WTC11 (cell line): ENCODE measurements at regions not wholly inside any gene's neighbourhood (a gene's known extent, or its start where the extent isn't known, plus 50 kb on each side); places are given as distances from the start of the nearest gene placed in this dataset.

Source experiments
- ELF4 ChIP-seq: sonication (generic); formaldehyde crosslinking; IDR thresholded peaks from 2 replicates; pipeline ENCODE4 v1.8.1; 2022; ENCODE audit warnings: low read depth, mild to moderate bottlenecking, moderate library complexity, missing genetic modification reagents
- NFYB ChIP-seq: sonication (generic); formaldehyde crosslinking; conservative IDR thresholded peaks from 2 replicates; pipeline ENCODE4 v1.8.0; 2022; ENCODE audit warnings: low read depth, missing genetic modification reagents
- NR2C2 ChIP-seq: sonication (generic); formaldehyde crosslinking; IDR thresholded peaks from 2 replicates; pipeline ENCODE4 v1.8.0; 2022; ENCODE audit warnings: mild to moderate bottlenecking, missing genetic modification reagents
- NR3C1 ChIP-seq: sonication (generic); formaldehyde crosslinking; conservative IDR thresholded peaks from 2 replicates; pipeline ENCODE4 v1.8.1; 2023; ENCODE audit warnings: low read depth, mild to moderate bottlenecking, missing genetic modification reagents
- TEAD4 ChIP-seq: sonication (generic); formaldehyde crosslinking; IDR thresholded peaks from 2 replicates; pipeline ENCODE4 v1.8.0; 2022; ENCODE audit warnings: mild to moderate bottlenecking, missing genetic modification reagents
- USF1 ChIP-seq: sonication (generic); formaldehyde crosslinking; IDR thresholded peaks from 2 replicates; pipeline ENCODE4 v1.8.0; 2022; ENCODE audit warnings: mild to moderate bottlenecking, missing genetic modification reagents
- ZNF219 ChIP-seq: sonication (generic); formaldehyde crosslinking; IDR thresholded peaks from 2 replicates; pipeline ENCODE4 v1.8.0; 2023; ENCODE audit warnings: missing genetic modification reagents, mild to moderate bottlenecking, borderline replicate concordance
- TF ChIP-seq, protein P1 (sequence below): fragments of 200-600 bp; IDR thresholded peaks from 2 replicates; pipeline ENCODE4 v1.8.0; 2022; ENCODE audit warnings: antibody characterized with exemption
- TF ChIP-seq, protein P2 (sequence below): sonication (generic); formaldehyde crosslinking; IDR thresholded peaks from 2 replicates; pipeline ENCODE4 v1.8.0; 2022; ENCODE audit warnings: mild to moderate bottlenecking, missing genetic modification reagents
- TF ChIP-seq, protein P3 (sequence below): sonication (generic); formaldehyde crosslinking; IDR thresholded peaks from 2 replicates; pipeline ENCODE4 v1.8.0; 2023; ENCODE audit warnings: missing genetic modification reagents

DNA sequence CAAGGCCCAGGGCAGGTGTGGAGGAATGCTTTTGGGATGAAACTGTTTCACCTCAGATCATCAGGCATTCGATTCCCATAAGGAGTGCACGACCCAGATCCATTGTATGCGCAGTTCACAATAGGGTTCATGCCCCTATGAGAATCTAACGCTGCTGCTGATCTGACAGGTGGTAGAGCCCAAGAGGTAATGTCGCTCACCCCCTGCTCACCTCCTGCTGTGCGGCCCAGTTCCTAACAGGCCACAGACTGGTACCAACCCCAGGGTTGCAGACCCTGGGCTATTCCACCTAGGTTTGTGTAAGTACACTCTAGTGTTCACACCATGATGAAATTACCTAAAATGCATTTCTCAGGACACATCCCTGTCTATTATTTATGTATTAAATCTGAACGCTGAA is 72.5 kb downstream of the COPS8 start:
- no peak for TF ChIP-seq TEAD4 (CRISPR knock-in tag)
- TF ChIP-seq, protein P1, sequence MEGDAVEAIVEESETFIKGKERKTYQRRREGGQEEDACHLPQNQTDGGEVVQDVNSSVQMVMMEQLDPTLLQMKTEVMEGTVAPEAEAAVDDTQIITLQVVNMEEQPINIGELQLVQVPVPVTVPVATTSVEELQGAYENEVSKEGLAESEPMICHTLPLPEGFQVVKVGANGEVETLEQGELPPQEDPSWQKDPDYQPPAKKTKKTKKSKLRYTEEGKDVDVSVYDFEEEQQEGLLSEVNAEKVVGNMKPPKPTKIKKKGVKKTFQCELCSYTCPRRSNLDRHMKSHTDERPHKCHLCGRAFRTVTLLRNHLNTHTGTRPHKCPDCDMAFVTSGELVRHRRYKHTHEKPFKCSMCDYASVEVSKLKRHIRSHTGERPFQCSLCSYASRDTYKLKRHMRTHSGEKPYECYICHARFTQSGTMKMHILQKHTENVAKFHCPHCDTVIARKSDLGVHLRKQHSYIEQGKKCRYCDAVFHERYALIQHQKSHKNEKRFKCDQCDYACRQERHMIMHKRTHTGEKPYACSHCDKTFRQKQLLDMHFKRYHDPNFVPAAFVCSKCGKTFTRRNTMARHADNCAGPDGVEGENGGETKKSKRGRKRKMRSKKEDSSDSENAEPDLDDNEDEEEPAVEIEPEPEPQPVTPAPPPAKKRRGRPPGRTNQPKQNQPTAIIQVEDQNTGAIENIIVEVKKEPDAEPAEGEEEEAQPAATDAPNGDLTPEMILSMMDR, result no peak
- TF ChIP-seq NR2C2 (CRISPR knock-in tag), result no peak
- no peak for TF ChIP-seq USF1
- no peak for TF ChIP-seq ZNF219
- TF ChIP-seq, protein P2, sequence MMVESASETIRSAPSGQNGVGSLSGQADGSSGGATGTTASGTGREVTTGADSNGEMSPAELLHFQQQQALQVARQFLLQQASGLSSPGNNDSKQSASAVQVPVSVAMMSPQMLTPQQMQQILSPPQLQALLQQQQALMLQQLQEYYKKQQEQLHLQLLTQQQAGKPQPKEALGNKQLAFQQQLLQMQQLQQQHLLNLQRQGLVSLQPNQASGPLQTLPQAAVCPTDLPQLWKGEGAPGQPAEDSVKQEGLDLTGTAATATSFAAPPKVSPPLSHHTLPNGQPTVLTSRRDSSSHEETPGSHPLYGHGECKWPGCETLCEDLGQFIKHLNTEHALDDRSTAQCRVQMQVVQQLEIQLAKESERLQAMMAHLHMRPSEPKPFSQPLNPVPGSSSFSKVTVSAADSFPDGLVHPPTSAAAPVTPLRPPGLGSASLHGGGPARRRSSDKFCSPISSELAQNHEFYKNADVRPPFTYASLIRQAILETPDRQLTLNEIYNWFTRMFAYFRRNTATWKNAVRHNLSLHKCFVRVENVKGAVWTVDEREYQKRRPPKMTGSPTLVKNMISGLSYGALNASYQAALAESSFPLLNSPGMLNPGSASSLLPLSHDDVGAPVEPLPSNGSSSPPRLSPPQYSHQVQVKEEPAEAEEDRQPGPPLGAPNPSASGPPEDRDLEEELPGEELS (CRISPR knock-in tag), result no peak
- no peak for TF ChIP-seq NR3C1 (CRISPR knock-in tag)
- TF ChIP-seq ELF4 (CRISPR knock-in tag), result no peak
- TF ChIP-seq NFYB (CRISPR knock-in tag), result no peak
- TF ChIP-seq, protein P3, sequence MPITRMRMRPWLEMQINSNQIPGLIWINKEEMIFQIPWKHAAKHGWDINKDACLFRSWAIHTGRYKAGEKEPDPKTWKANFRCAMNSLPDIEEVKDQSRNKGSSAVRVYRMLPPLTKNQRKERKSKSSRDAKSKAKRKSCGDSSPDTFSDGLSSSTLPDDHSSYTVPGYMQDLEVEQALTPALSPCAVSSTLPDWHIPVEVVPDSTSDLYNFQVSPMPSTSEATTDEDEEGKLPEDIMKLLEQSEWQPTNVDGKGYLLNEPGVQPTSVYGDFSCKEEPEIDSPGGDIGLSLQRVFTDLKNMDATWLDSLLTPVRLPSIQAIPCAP, result no peak
